HepG2 (cell line): ENCODE measurements at regions not wholly inside any gene's neighbourhood (a gene's known extent, or its start where the extent isn't known, plus 50 kb on each side); places are given as distances from the start of the nearest gene placed in this dataset.

Source experiments
- ATAC-seq: fragments of 200-7000 bp; cut with Tn5 transposase; 3 replicates; pipeline ENCODE4 v1.9.1; 2020; ENCODE audit warnings: mild to moderate bottlenecking, moderate library complexity
- BruUV-seq: library from RNA; stranded (reverse); fragments of 400-500 nt; replicated peaks from 2 replicates; lab custom pipeline; 2021; lab: Mats Ljungman, UMichigan
- CTCF ChIA-PET: fragments of 300-600 bp; formaldehyde crosslinking; extraction: SDS; loops from one replicate; lab custom pipeline; 2021; ENCODE audit warnings: low total read pairs, inconsistent platforms, low intra/inter-chr PET ratio; lab: Yijun Ruan, JAX
- POLR2A ChIA-PET: fragments of 350-600 bp; sonication (Branson Sonifier 250); formaldehyde crosslinking; loops from one replicate; lab custom pipeline; 2020; ENCODE audit warnings: antibody characterized with exemption, inconsistent platforms; lab: Yijun Ruan, JAX
- DNase-seq: peaks from one replicate; pipeline ENCODE4 v3.0.0-alpha.2; 2015; ENCODE audit warnings: low spot score
- FAIRE-seq: peaks from 3 replicates; lab custom pipeline; 2011; peaks lifted over from hg19 to GRCh38; lab: Jason Lieb, UNC
- H2AFZ ChIP-seq: one replicate; pipeline ENCODE4 v1.6.1; 2011; ENCODE audit warnings: low read length, inconsistent platforms
- H3K27ac ChIP-seq: fragments of 300-600 bp; 3 replicates; pipeline ENCODE4 v1.8.0; 2011; ENCODE audit warnings: mixed run types, mild to moderate bottlenecking, mixed read lengths, low read length, inconsistent platforms; ENCODE audit not compliant: insufficient read depth; ENCODE audit errors: extremely low read length
- H3K27me3 ChIP-seq, 2 experiments: fragments of 200-600 bp in 1 of 2; 2 replicates in 1 of 2; 3 replicates in 1 of 2; pipeline versions ENCODE4 v1.6.0 to v1.8.0; 2011; ENCODE audit warnings: low read length in 2 of 2, mild to moderate bottlenecking in 2 of 2, moderate library complexity in 2 of 2, inconsistent platforms in 1 of 2; ENCODE audit not compliant: insufficient read depth in 2 of 2, control insufficient read depth in 1 of 2
- H3K36me3 ChIP-seq, 2 experiments: fragments of 200-600 bp in 1 of 2; replicated peaks in 1 of 2; 2 replicates in 1 of 2; 3 replicates in 1 of 2; pipeline versions ENCODE4 v1.5.1 to v1.8.0; 2011; ENCODE audit warnings: low read length in 2 of 2, inconsistent platforms in 1 of 2; ENCODE audit not compliant: insufficient read depth in 2 of 2, control insufficient read depth in 1 of 2
- H3K4me1 ChIP-seq: 2 replicates; pipeline ENCODE4 v1.5.1; 2012; ENCODE audit warnings: low read length, inconsistent platforms; ENCODE audit not compliant: insufficient read depth
- H3K4me2 ChIP-seq: 2 replicates; pipeline ENCODE4 v1.6.0; 2011; ENCODE audit warnings: low read depth, low read length, inconsistent platforms
- H3K4me3 ChIP-seq, 3 experiments: fragments of 200-600 bp in 1 of 3; sonication (generic), shearing (Covaris generic) in 1 of 3; replicated peaks in 1 of 3; 2 replicates each; pipeline ENCODE4 v1.5.1; 2011 to 2016; ENCODE audit warnings: low read length in 3 of 3, inconsistent platforms in 2 of 3, low read depth in 2 of 3, mild to moderate bottlenecking in 2 of 3, control low read depth in 1 of 3, mixed read lengths in 1 of 3; ENCODE audit not compliant: insufficient read depth in 1 of 3
- H3K79me2 ChIP-seq: one replicate; pipeline ENCODE4 v1.6.1; 2011; ENCODE audit warnings: low read length, inconsistent platforms; ENCODE audit not compliant: insufficient read depth
- H3K9ac ChIP-seq: 2 replicates; pipeline ENCODE4 v1.6.0; 2011; ENCODE audit warnings: mild to moderate bottlenecking, low read depth, low read length, inconsistent platforms; ENCODE audit not compliant: insufficient read depth
- H3K9me3 ChIP-seq: 2 replicates; pipeline ENCODE4 v1.5.1; 2012; ENCODE audit warnings: mild to moderate bottlenecking, low read length
- H4K20me1 ChIP-seq: 2 replicates; pipeline ENCODE4 v1.6.0; 2011; ENCODE audit warnings: inconsistent platforms, mild to moderate bottlenecking, low read length, moderate library complexity; ENCODE audit not compliant: insufficient read depth
- AHR ChIP-seq: IDR thresholded peaks from 2 replicates; pipeline ENCODE4 v1.6.1; 2018; ENCODE audit warnings: missing genetic modification reagents, missing compliant biosample characterization
- FOSL2 ChIP-seq: sonication (generic); formaldehyde crosslinking; IDR thresholded peaks from 2 replicates; pipeline ENCODE4 v1.4.0; 2020; ENCODE audit warnings: missing genetic modification reagents
- GMEB2 ChIP-seq: IDR thresholded peaks from 2 replicates; pipeline ENCODE4 v1.6.1; 2016; ENCODE audit warnings: missing biosample characterization, missing genetic modification reagents, low read depth
- NCOR1 ChIP-seq: fragments of 200-600 bp; sonication (generic); IDR thresholded peaks from 2 replicates; pipeline ENCODE4 v1.7.0; 2017; ENCODE audit warnings: antibody characterized with exemption, low read length, borderline replicate concordance
- NFE2 ChIP-seq: sonication (generic); formaldehyde crosslinking; IDR thresholded peaks from 2 replicates; pipeline ENCODE4 v1.4.0; 2020; ENCODE audit warnings: missing genetic modification reagents
- SNAPC4 ChIP-seq: sonication (generic); formaldehyde crosslinking; IDR thresholded peaks from 2 replicates; pipeline ENCODE4 v1.4.0; 2020; ENCODE audit warnings: mild to moderate bottlenecking, missing genetic modification reagents
- ZEB1 ChIP-seq: IDR thresholded peaks from 2 replicates; pipeline ENCODE4 v1.6.1; 2012; ENCODE audit warnings: mild to moderate bottlenecking, low read depth, inconsistent platforms; ENCODE audit not compliant: insufficient replicate concordance
- ZNF33B ChIP-seq: sonication (generic); formaldehyde crosslinking; IDR thresholded peaks from 2 replicates; pipeline ENCODE4 v1.5.1; 2020; ENCODE audit warnings: mild to moderate bottlenecking, missing genetic modification reagents
- ZNF678 ChIP-seq: sonication (generic); formaldehyde crosslinking; IDR thresholded peaks from 2 replicates; pipeline ENCODE4 v1.4.0; 2020; ENCODE audit warnings: mild to moderate bottlenecking, missing genetic modification reagents
- ZZZ3 ChIP-seq: sonication (generic); formaldehyde crosslinking; IDR thresholded peaks from 2 replicates; pipeline ENCODE4 v1.4.0; 2020; ENCODE audit warnings: missing genetic modification reagents, mild to moderate bottlenecking, borderline replicate concordance
- WGBS: methylation state at CpG from one replicate; pipeline ENCODE4 v1.1.6; 2017; ENCODE audit warnings: low lambda C conversion rate; 5-methylcytosine and 5-hydroxymethylcytosine counted together
- in situ Hi-C: cut with HindIII; loops from 2 replicates; pipeline ENCODE4 v1.10.0; 2017; ENCODE audit warnings: low pct_unique_long_range_greater_than_20kb; ENCODE audit not compliant: extremely low pct_ligation_motif_present
- intact Hi-C: fragments of 100-400 bp; cut with micrococcal nuclease; formaldehyde crosslinking; loops from one replicate; pipeline ENCODE4 v1.10.0; 2022; ENCODE audit not compliant: unreplicated experiment

- 3% methylated on average over 2 of the region's 2 CpGs for WGBS
- Histone ChIP-seq H3K9me3 (no peaks in the 10 kb centered on the region), H3K27ac (no peak overlapping the region), H3K4me2 (no peak overlapping the region), H2AFZ (no peak overlapping the region), H3K27me3 (no peaks in the 10 kb centered on the region), H3K79me2 (no peaks in the 10 kb centered on the region), H3K9ac (no peak overlapping the region), H3K36me3 (no peaks in the 10 kb centered on the region), H3K4me3 (no peak overlapping the region), H4K20me1 (no peaks in the 10 kb centered on the region), H3K4me1 (no peaks in the 10 kb centered on the region)
- in situ Hi-C loops (no loop called here), intact Hi-C loops (no loop called here)
- DNase-seq (no peak), ATAC-seq (no peak), FAIRE-seq (no peak)
- BruUV-seq, result no TSS peak
- no peak for TF ChIP-seq SNAPC4 (CRISPR knock-in tag)
- TF ChIP-seq FOSL2 (CRISPR knock-in tag), result no peak
- no peak for TF ChIP-seq ZZZ3 (CRISPR knock-in tag)
- TF ChIP-seq AHR (CRISPR knock-in tag), result no peak
- TF ChIP-seq NCOR1, result no peak
- no peak for TF ChIP-seq ZEB1
- TF ChIP-seq GMEB2 (CRISPR knock-in tag), result no peak
- TF ChIP-seq ZNF33B, result no peak
- no peak for TF ChIP-seq ZNF678 (CRISPR knock-in tag)
- TF ChIP-seq NFE2, result no peak
- CTCF ChIA-PET, result no interaction called here
- POLR2A ChIA-PET, result no interaction called here
Measured at GRCh38 chr9:1216532-1216931, 166.4 kb downstream of the DMRT2 start.
